ENCODE measurements at regions not wholly inside any gene's neighbourhood (a gene's known extent, or its start where the extent isn't known, plus 50 kb on each side); places are given as distances from the start of the nearest gene placed in this dataset.
"Not testable (repeated sequence)": the region's sequence is repeated elsewhere in the genome, so short reads cannot be mapped to it uniquely, and the experiment has no call there.

- no peaks in the 10 kb centered on the region for H3K27me3 ChIP-seq (ENCODE audit: control insufficient read depth, insufficient read depth, low read length)
- H3K36me3 ChIP-seq (ENCODE audit: control insufficient read depth, low read depth, low read length) = no peaks in the 10 kb centered on the region
- H3K27ac ChIP-seq (ENCODE audit: low read length) = no peak overlapping the region
- H3K4me3 ChIP-seq (ENCODE audit: low read length) = no peak overlapping the region
- H3K9ac ChIP-seq (ENCODE audit: low read length) = no peak overlapping the region
- H3K9me3 ChIP-seq (ENCODE audit: control insufficient read depth, low read depth, low read length) = no peaks in the 10 kb centered on the region
- no peaks in the 10 kb centered on the region for H3K4me1 ChIP-seq (ENCODE audit: control insufficient read depth, low read depth, low read length)
These were observed 449.7 kb downstream of the BTG1 start for GRCh38 chr12:91695964-91696363.

DNA sequence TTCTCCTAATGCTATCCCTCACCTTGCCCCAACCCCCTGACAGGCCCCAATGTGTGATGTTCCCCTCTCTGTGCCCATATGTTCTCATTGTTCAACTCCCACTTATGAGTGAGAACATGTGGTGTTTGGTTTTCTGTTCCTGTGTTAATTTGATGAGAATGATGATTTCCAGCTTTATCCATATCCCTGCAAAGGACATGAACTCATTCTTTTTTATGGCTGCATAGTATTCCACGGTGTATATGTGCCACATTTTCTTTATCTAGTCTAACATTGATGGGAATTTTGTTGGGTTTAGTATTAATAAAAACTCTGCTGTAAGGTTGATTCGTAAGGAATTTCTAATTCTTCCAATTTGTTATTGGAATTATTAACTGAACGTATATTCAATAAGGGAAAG is 450.2 kb downstream of the BTG1 start:
- not testable (repeated sequence) for H3K4me1 ChIP-seq (ENCODE audit: control insufficient read depth, low read depth, low read length); H3K9ac ChIP-seq (ENCODE audit: low read length); H3K4me3 ChIP-seq (ENCODE audit: low read length); H3K27me3 ChIP-seq (ENCODE audit: control insufficient read depth, insufficient read depth, low read length); H3K9me3 ChIP-seq (ENCODE audit: control insufficient read depth, low read depth, low read length); H3K27ac ChIP-seq (ENCODE audit: low read length); H3K36me3 ChIP-seq (ENCODE audit: control insufficient read depth, low read depth, low read length)

DNA sequence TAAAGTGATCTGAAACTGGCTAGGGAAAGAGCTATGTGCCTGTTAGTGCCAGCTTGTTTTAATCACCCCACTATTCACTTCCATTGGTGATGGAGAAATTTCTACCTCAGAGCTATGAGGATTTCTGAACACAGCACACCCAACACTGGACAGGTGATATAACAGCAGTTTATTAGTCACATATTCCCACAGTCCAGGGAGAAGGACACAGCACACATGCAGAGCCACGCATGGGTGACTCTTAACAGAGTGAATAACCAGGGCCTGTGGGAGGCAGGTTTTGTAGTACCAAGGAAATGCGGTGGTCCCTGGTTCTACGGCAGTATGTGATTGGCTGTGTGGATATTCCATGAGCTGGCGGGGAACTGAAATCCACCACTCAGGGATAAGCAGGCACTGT is 455.1 kb downstream of the BTG1 start:
- H3K9ac ChIP-seq (ENCODE audit: low read length) = no peak overlapping the region
- no peaks in the 10 kb centered on the region for H3K9me3 ChIP-seq (ENCODE audit: control insufficient read depth, low read depth, low read length)
- H3K4me3 ChIP-seq (ENCODE audit: low read length) = no peak overlapping the region
- H3K4me1 ChIP-seq (ENCODE audit: control insufficient read depth, low read depth, low read length) = no peaks in the 10 kb centered on the region
- H3K27ac ChIP-seq (ENCODE audit: low read length) = no peak overlapping the region
- H3K36me3 ChIP-seq (ENCODE audit: control insufficient read depth, low read depth, low read length) = no peaks in the 10 kb centered on the region
- no peaks in the 10 kb centered on the region for H3K27me3 ChIP-seq (ENCODE audit: control insufficient read depth, insufficient read depth, low read length)

DNA sequence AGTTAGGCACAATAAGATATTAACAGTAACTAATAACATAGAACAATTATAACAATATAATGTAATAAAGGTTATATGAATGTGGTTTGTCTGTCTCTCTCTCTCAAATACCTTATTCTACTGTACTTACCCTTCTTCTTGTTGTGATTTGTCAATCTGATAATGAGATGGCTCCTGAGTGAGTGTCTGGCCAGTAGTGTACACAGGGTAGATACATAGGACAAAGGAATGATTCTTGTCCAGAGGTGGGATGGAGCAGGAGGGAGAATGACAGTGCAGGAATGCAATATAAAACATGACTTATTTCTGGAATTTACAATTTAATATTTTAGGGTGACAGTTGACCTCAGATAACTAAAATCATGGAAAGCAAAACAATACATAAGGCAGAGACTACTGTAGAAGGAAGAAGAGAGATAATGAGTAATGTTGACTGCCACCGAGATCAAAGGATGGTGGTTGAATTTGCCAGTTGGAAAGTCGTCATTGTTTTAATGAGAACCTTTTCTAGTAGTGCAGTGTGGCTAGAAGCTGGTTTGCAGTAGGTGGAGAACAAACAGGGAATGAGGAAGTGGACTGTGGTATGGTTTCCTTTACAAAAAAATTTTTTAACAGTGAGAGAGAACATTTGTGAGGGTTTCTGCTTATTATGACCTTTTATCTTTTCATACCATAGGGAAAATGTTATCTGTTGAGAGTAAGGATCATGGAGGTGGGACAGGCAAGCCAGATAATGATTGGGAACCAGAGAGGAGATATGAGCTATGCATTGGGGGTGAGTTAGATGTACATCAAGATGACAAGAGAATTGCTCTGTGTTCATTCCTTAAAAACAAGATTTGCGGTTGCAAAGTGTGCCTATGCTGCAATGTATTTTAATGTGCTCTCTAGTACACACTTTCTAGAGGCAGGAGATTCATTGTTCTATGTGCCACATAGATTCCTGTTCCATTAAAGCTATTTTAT is 458.3 kb downstream of the BTG1 start:
- H3K9me3 ChIP-seq (ENCODE audit: control insufficient read depth, low read depth, low read length) = no peaks in the 10 kb centered on the region
- no peak overlapping the region for H3K4me3 ChIP-seq (ENCODE audit: low read length)
- H3K36me3 ChIP-seq (ENCODE audit: control insufficient read depth, low read depth, low read length) = no peaks in the 10 kb centered on the region
- no peaks in the 10 kb centered on the region for H3K4me1 ChIP-seq (ENCODE audit: control insufficient read depth, low read depth, low read length)
- H3K9ac ChIP-seq (ENCODE audit: low read length) = no peak overlapping the region
- H3K27me3 ChIP-seq (ENCODE audit: control insufficient read depth, insufficient read depth, low read length) = no peaks in the 10 kb centered on the region
- H3K27ac ChIP-seq (ENCODE audit: low read length) = no peak overlapping the region

DNA sequence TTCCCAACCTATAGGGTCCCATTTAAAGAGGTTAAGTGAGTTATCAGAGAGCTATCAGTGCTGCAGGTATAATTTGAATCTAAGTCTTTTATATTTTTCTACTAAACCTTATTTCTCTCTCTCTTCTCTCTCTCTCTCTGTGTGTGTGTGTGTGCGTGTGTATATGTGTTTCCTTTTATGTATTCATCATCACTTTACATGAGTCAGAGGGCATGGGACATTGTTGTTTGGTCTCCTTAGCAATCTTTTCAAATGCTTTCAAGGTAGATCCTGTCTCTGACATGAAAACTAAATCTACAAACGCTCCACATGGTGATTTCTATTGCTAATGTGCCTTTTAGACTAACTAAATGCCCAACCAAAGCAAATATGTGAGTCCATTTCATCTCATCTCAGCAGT is 459.7 kb downstream of the BTG1 start:
- no peak overlapping the region for H3K9ac ChIP-seq (ENCODE audit: low read length)

DNA sequence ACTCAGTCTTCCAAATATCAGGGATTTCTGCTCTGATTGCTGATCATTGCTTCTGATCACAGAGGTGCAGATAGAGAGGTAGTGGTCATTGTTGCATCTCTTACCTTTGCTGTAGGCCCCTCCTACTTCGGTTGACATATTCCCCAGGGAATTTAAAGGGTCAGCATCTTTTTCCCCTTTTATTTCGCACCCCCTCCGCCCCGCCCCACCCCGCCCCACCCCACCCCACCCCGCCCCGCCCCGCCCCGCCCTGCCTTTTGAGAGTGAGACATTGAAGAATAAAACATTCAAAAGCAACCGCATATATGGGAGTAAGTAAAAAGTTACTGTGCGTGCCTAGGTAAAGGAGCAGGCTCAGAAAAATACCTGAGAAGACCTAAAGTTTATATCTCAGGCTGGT is 463.9 kb downstream of the BTG1 start:
- H3K4me1 ChIP-seq (ENCODE audit: control insufficient read depth, low read depth, low read length) = no peaks in the 10 kb centered on the region
- H3K27me3 ChIP-seq (ENCODE audit: control insufficient read depth, insufficient read depth, low read length) = no peaks in the 10 kb centered on the region
- H3K36me3 ChIP-seq (ENCODE audit: control insufficient read depth, low read depth, low read length) = no peaks in the 10 kb centered on the region
- no peak overlapping the region for H3K9ac ChIP-seq (ENCODE audit: low read length)
- no peak overlapping the region for H3K27ac ChIP-seq (ENCODE audit: low read length)
- H3K4me3 ChIP-seq (ENCODE audit: low read length) = no peak overlapping the region
- no peaks in the 10 kb centered on the region for H3K9me3 ChIP-seq (ENCODE audit: control insufficient read depth, low read depth, low read length)

More for the DNA sequence above, 459.7 kb downstream of the BTG1 start:
- no peaks in the 10 kb centered on the region for H3K9me3 ChIP-seq (ENCODE audit: control insufficient read depth, low read depth, low read length)
- H3K36me3 ChIP-seq (ENCODE audit: control insufficient read depth, low read depth, low read length) = no peaks in the 10 kb centered on the region
- H3K27ac ChIP-seq (ENCODE audit: low read length) = no peak overlapping the region
- no peaks in the 10 kb centered on the region for H3K27me3 ChIP-seq (ENCODE audit: control insufficient read depth, insufficient read depth, low read length)
- H3K4me3 ChIP-seq (ENCODE audit: low read length) = no peak overlapping the region
- H3K4me1 ChIP-seq (ENCODE audit: control insufficient read depth, low read depth, low read length) = no peaks in the 10 kb centered on the region

GRCh38 chr12:91680864-91681263 is 464.8 kb downstream of the BTG1 start:
- Histone ChIP-seq H3K4me1 (ENCODE audit: control insufficient read depth, low read depth, low read length) (no peaks in the 10 kb centered on the region), H3K4me3 (ENCODE audit: low read length) (no peak overlapping the region), H3K27ac (ENCODE audit: low read length) (no peak overlapping the region), H3K27me3 (ENCODE audit: control insufficient read depth, insufficient read depth, low read length) (no peaks in the 10 kb centered on the region), H3K9ac (ENCODE audit: low read length) (no peak overlapping the region), H3K36me3 (ENCODE audit: control insufficient read depth, low read depth, low read length) (no peaks in the 10 kb centered on the region), H3K9me3 (ENCODE audit: control insufficient read depth, low read depth, low read length) (no peaks in the 10 kb centered on the region)

- Histone ChIP-seq H3K9me3 (ENCODE audit: control insufficient read depth, low read depth, low read length) (no peaks in the 10 kb centered on the region), H3K27me3 (ENCODE audit: control insufficient read depth, insufficient read depth, low read length) (no peaks in the 10 kb centered on the region), H3K4me3 (ENCODE audit: low read length) (no peak overlapping the region), H3K9ac (ENCODE audit: low read length) (no peak overlapping the region), H3K27ac (ENCODE audit: low read length) (no peak overlapping the region), H3K36me3 (ENCODE audit: control insufficient read depth, low read depth, low read length) (no peaks in the 10 kb centered on the region), H3K4me1 (ENCODE audit: control insufficient read depth, low read depth, low read length) (no peaks in the 10 kb centered on the region)
These were observed 468.1 kb downstream of the BTG1 start for GRCh38 chr12:91677556-91677955.

GRCh38 chr12:91675401-91675800 is 470.2 kb downstream of the BTG1 start:
- H3K4me1 ChIP-seq (ENCODE audit: control insufficient read depth, low read depth, low read length) = no peaks in the 10 kb centered on the region
- no peak overlapping the region for H3K9ac ChIP-seq (ENCODE audit: low read length)
- H3K4me3 ChIP-seq (ENCODE audit: low read length) = no peak overlapping the region
- H3K27ac ChIP-seq (ENCODE audit: low read length) = no peak overlapping the region
- H3K36me3 ChIP-seq (ENCODE audit: control insufficient read depth, low read depth, low read length) = no peaks in the 10 kb centered on the region
- no peaks in the 10 kb centered on the region for H3K9me3 ChIP-seq (ENCODE audit: control insufficient read depth, low read depth, low read length)
- no peaks in the 10 kb centered on the region for H3K27me3 ChIP-seq (ENCODE audit: control insufficient read depth, insufficient read depth, low read length)

DNA sequence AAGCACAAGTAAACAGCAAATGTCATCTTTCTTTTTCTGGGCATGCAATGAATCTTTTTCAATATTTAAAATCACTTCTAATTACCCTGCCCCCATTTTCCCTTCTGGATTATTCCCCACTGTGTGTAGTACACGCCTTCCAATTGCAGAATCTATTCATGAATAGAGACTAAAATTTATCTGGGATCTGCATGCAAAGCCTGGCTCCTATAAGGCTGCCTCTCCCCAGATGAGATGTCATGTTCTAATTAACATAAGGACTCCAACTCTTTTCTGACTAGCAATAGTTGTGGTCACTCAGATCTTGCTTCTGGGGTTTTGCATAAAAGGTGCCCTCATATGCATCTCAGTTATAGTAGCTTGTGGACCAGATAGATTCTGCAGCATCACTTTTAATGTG is 473.5 kb downstream of the BTG1 start:
- Histone ChIP-seq H3K9me3 (ENCODE audit: control insufficient read depth, low read depth, low read length) (no peaks in the 10 kb centered on the region), H3K4me3 (ENCODE audit: low read length) (no peak overlapping the region), H3K27ac (ENCODE audit: low read length) (no peak overlapping the region), H3K36me3 (ENCODE audit: control insufficient read depth, low read depth, low read length) (no peaks in the 10 kb centered on the region), H3K9ac (ENCODE audit: low read length) (no peak overlapping the region), H3K27me3 (ENCODE audit: control insufficient read depth, insufficient read depth, low read length) (no peaks in the 10 kb centered on the region), H3K4me1 (ENCODE audit: control insufficient read depth, low read depth, low read length) (no peaks in the 10 kb centered on the region)

DNA sequence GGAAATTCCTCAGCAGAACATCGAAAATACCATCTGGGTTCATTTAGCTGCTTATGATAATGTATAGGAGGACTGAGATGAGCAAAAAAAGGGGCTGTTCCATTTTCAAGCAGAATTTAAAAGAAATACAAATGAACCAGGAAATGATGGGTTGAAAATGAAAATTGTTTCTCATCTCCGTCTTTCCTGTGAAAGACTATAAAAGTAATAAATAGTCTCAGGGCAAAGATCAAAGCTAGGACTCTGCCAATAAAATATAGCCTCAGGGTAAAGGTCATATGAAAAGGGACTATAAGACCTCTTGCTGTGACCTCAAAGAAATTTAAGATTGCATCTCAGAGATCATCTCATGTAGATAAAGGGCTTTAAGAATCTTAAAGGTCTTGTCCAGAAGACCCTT is 478.0 kb downstream of the BTG1 start:
- no peaks in the 10 kb centered on the region for H3K4me1 ChIP-seq (ENCODE audit: control insufficient read depth, low read depth, low read length)
- H3K9ac ChIP-seq (ENCODE audit: low read length) = no peak overlapping the region
- no peaks in the 10 kb centered on the region for H3K27me3 ChIP-seq (ENCODE audit: control insufficient read depth, insufficient read depth, low read length)
- H3K27ac ChIP-seq (ENCODE audit: low read length) = no peak overlapping the region
- H3K4me3 ChIP-seq (ENCODE audit: low read length) = no peak overlapping the region
- H3K9me3 ChIP-seq (ENCODE audit: control insufficient read depth, low read depth, low read length) = no peaks in the 10 kb centered on the region
- no peaks in the 10 kb centered on the region for H3K36me3 ChIP-seq (ENCODE audit: control insufficient read depth, low read depth, low read length)

DNA sequence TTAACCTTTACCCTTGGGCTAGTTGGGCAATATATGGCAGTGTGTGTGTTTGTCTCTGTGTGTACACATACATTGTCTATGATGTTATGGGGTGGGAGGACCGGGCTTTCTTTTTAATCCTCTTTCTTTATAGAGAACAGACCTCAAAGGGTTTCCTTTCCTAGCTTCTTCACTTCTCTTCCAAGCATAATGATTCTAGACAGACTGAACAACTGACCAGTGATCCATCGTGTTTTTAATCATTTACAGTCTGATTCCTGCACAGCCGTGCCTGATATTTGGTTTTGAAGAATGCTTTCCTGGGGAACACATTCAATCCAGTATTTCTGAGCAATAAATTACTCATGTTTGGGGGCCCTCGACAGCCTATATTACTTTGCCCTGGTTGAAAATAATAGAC is 481.1 kb upstream of the DCN start:
- Histone ChIP-seq H3K27me3 (ENCODE audit: control insufficient read depth, insufficient read depth, low read length) (no peaks in the 10 kb centered on the region), H3K9ac (ENCODE audit: low read length) (no peak overlapping the region), H3K9me3 (ENCODE audit: control insufficient read depth, low read depth, low read length) (no peaks in the 10 kb centered on the region), H3K4me1 (ENCODE audit: control insufficient read depth, low read depth, low read length) (no peaks in the 10 kb centered on the region), H3K27ac (ENCODE audit: low read length) (no peak overlapping the region), H3K36me3 (ENCODE audit: control insufficient read depth, low read depth, low read length) (no peaks in the 10 kb centered on the region), H3K4me3 (ENCODE audit: low read length) (no peak overlapping the region)
